WTC11 (cell line): ENCODE measurements at regions not wholly inside any gene's neighbourhood (a gene's known extent, or its start where the extent isn't known, plus 50 kb on each side); places are given as distances from the start of the nearest gene placed in this dataset.

Experiments used
- ATAC-seq: fragments of 200-7000 bp; cut with Tn5 transposase; 2 replicates; pipeline ENCODE4 v1.10.0; 2021; ENCODE audit warnings: mild to moderate bottlenecking, moderate library complexity
- CTCF ChIA-PET: fragments of 300-600 bp; sonication (Branson Sonifier 250); formaldehyde crosslinking; loops from one replicate; lab custom pipeline; 2021; ENCODE audit warnings: antibody characterized with exemption; lab: Charles Lee
- POLR2A ChIA-PET: fragments of 350-600 bp; sonication (Branson Sonifier 250); formaldehyde crosslinking; loops from one replicate; lab custom pipeline; 2021; ENCODE audit warnings: antibody characterized with exemption; lab: Charles Lee
- DNase-seq: peaks from one replicate; pipeline ENCODE4 v3.0.0; 2021; ENCODE audit warnings: low spot score
- H3K27ac Mint-ChIP-seq: 2 replicates; pipeline ENCODE4 v1.8.0; 2021; ENCODE audit warnings: mixed read lengths
- H3K27me3 Mint-ChIP-seq: 2 replicates; pipeline ENCODE4 v1.8.0; 2021; ENCODE audit warnings: low read depth, mild to moderate bottlenecking, moderate library complexity, mixed read lengths
- H3K36me3 Mint-ChIP-seq: 2 replicates; pipeline ENCODE4 v1.8.0; 2021; ENCODE audit warnings: mixed read lengths
- H3K4me1 Mint-ChIP-seq: 2 replicates; pipeline ENCODE4 v1.8.0; 2022; ENCODE audit warnings: mixed read lengths
- H3K4me3 Mint-ChIP-seq: 2 replicates; pipeline ENCODE4 v1.8.0; 2021; ENCODE audit warnings: mild to moderate bottlenecking, moderate library complexity, mixed read lengths
- H3K9me3 Mint-ChIP-seq: 2 replicates; pipeline ENCODE4 v1.8.0; 2021; ENCODE audit warnings: mixed read lengths
- ATF1 ChIP-seq: sonication (generic); formaldehyde crosslinking; IDR thresholded peaks from 2 replicates; pipeline ENCODE4 v1.8.1; 2023; ENCODE audit warnings: mild to moderate bottlenecking, moderate library complexity, missing genetic modification reagents
- CREB1 ChIP-seq: sonication (generic); formaldehyde crosslinking; IDR thresholded peaks from 2 replicates; pipeline ENCODE4 v1.8.0; 2023; ENCODE audit warnings: mild to moderate bottlenecking, missing genetic modification reagents
- ELF4 ChIP-seq: sonication (generic); formaldehyde crosslinking; IDR thresholded peaks from 2 replicates; pipeline ENCODE4 v1.8.1; 2022; ENCODE audit warnings: low read depth, mild to moderate bottlenecking, moderate library complexity, missing genetic modification reagents
- FOXK1 ChIP-seq: sonication (generic); formaldehyde crosslinking; IDR thresholded peaks from 2 replicates; pipeline ENCODE4 v1.8.0; 2022; ENCODE audit warnings: mild to moderate bottlenecking, moderate library complexity, missing genetic modification reagents
- FOXP1 ChIP-seq: sonication (generic); formaldehyde crosslinking; IDR thresholded peaks from 2 replicates; pipeline ENCODE4 v1.8.0; 2022; ENCODE audit warnings: missing genetic modification reagents, mild to moderate bottlenecking, moderate library complexity, borderline replicate concordance
- GRHL2 ChIP-seq: fragments of 250-450 bp; sonication (Bioruptor Pico); IDR thresholded peaks from 2 replicates; pipeline ENCODE4 v1.8.0; 2022; ENCODE audit warnings: mild to moderate bottlenecking, moderate library complexity; ENCODE audit not compliant: insufficient replicate concordance, severe bottlenecking
- HMGA2 ChIP-seq: fragments of 250-450 bp; sonication (Bioruptor Pico); IDR thresholded peaks from 2 replicates; pipeline ENCODE4 v1.4.0; 2021; ENCODE audit warnings: mild to moderate bottlenecking, moderate library complexity
- JUN ChIP-seq: sonication (generic); formaldehyde crosslinking; IDR thresholded peaks from 2 replicates; pipeline ENCODE4 v1.8.0; 2023; ENCODE audit warnings: mild to moderate bottlenecking, missing genetic modification reagents
- PRRX2 ChIP-seq: fragments of 250-450 bp; sonication (Bioruptor Pico); IDR thresholded peaks from 2 replicates; pipeline ENCODE4 v1.8.0; 2021; ENCODE audit warnings: mild to moderate bottlenecking
- RORB ChIP-seq: fragments of 250-450 bp; sonication (Bioruptor Pico); IDR thresholded peaks from 2 replicates; pipeline ENCODE4 v1.9.0; 2021; ENCODE audit warnings: mild to moderate bottlenecking
- SMAD3 ChIP-seq: sonication (generic); formaldehyde crosslinking; IDR thresholded peaks from 2 replicates; pipeline ENCODE4 v1.8.0; 2022; ENCODE audit warnings: missing genetic modification reagents, mild to moderate bottlenecking, borderline replicate concordance
- SOX15 ChIP-seq: fragments of 250-450 bp; sonication (Bioruptor Pico); IDR thresholded peaks from 2 replicates; pipeline ENCODE4 v1.9.0; 2021; ENCODE audit warnings: mild to moderate bottlenecking
- ZNF219 ChIP-seq: sonication (generic); formaldehyde crosslinking; IDR thresholded peaks from 2 replicates; pipeline ENCODE4 v1.8.0; 2023; ENCODE audit warnings: missing genetic modification reagents, mild to moderate bottlenecking, borderline replicate concordance
- ZNF232 ChIP-seq: sonication (generic); formaldehyde crosslinking; IDR thresholded peaks from 2 replicates; pipeline ENCODE4 v1.8.0; 2022; ENCODE audit warnings: mild to moderate bottlenecking, missing genetic modification reagents
- ZNF416 ChIP-seq: fragments of 250-450 bp; sonication (Bioruptor Pico); IDR thresholded peaks from 2 replicates; pipeline ENCODE4 v1.9.0; 2021; ENCODE audit warnings: mild to moderate bottlenecking, inconsistent platforms
- TF ChIP-seq, protein P1 (sequence below): sonication (generic); formaldehyde crosslinking; IDR thresholded peaks from 2 replicates; pipeline ENCODE4 v1.8.0; 2022; ENCODE audit warnings: mild to moderate bottlenecking, missing genetic modification reagents
- TF ChIP-seq, protein P2 (sequence below): fragments of 250-450 bp; sonication (Bioruptor Pico); IDR thresholded peaks from 2 replicates; pipeline ENCODE4 v1.9.0; 2021; ENCODE audit warnings: mild to moderate bottlenecking
- TF ChIP-seq, protein P3 (sequence below): fragments of 250-450 bp; sonication (Bioruptor Pico); IDR thresholded peaks from 2 replicates; pipeline ENCODE4 v1.9.0; 2021; ENCODE audit warnings: mild to moderate bottlenecking
- TF ChIP-seq, protein P4 (sequence below): sonication (generic); formaldehyde crosslinking; IDR thresholded peaks from 2 replicates; pipeline ENCODE4 v1.8.1; 2023; ENCODE audit warnings: mild to moderate bottlenecking, missing genetic modification reagents
- TF ChIP-seq, protein P5 (sequence below): sonication (generic); formaldehyde crosslinking; IDR thresholded peaks from 2 replicates; pipeline ENCODE4 v1.8.0; 2022; ENCODE audit warnings: missing genetic modification reagents

DNA sequence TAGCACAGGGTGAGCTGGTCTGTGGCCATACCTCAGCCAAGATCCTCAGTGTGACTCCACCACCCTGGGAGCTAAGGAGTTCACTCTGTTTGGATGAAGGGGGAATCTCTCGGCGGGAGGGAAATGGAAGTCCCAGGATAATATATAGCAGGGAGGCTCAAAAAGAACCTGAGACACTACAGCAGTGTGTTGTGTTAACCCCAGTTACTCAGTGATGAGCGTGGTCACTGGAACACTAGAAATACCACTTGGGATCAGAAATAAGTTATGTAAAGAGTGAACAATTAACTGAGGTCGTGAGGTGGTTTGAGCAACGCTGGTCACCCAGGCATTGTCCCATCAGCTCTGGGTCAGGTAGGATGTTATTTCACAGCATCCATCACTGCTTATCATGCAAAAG is 59.3 kb upstream of the ADAMTS16 start (continued):
- TF ChIP-seq, protein P1, sequence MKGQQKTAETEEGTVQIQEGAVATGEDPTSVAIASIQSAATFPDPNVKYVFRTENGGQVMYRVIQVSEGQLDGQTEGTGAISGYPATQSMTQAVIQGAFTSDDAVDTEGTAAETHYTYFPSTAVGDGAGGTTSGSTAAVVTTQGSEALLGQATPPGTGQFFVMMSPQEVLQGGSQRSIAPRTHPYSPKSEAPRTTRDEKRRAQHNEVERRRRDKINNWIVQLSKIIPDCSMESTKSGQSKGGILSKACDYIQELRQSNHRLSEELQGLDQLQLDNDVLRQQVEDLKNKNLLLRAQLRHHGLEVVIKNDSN (CRISPR knock-in tag), result no peak
- TF ChIP-seq, protein P2, sequence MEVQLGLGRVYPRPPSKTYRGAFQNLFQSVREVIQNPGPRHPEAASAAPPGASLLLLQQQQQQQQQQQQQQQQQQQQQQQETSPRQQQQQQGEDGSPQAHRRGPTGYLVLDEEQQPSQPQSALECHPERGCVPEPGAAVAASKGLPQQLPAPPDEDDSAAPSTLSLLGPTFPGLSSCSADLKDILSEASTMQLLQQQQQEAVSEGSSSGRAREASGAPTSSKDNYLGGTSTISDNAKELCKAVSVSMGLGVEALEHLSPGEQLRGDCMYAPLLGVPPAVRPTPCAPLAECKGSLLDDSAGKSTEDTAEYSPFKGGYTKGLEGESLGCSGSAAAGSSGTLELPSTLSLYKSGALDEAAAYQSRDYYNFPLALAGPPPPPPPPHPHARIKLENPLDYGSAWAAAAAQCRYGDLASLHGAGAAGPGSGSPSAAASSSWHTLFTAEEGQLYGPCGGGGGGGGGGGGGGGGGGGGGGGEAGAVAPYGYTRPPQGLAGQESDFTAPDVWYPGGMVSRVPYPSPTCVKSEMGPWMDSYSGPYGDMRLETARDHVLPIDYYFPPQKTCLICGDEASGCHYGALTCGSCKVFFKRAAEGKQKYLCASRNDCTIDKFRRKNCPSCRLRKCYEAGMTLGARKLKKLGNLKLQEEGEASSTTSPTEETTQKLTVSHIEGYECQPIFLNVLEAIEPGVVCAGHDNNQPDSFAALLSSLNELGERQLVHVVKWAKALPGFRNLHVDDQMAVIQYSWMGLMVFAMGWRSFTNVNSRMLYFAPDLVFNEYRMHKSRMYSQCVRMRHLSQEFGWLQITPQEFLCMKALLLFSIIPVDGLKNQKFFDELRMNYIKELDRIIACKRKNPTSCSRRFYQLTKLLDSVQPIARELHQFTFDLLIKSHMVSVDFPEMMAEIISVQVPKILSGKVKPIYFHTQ (CRISPR knock-in tag), result no peak
- TF ChIP-seq CREB1 (CRISPR knock-in tag), result no peak
- no peak for TF ChIP-seq JUN (CRISPR knock-in tag)
- no peak for TF ChIP-seq ELF4 (CRISPR knock-in tag)
- no peak for TF ChIP-seq ATF1 (CRISPR knock-in tag)
- TF ChIP-seq GRHL2, result no peak
- TF ChIP-seq PRRX2 (CRISPR knock-in tag), result no peak
- TF ChIP-seq RORB (CRISPR knock-in tag), result no peak
- no peak for TF ChIP-seq ZNF219
- TF ChIP-seq FOXK1 (CRISPR knock-in tag), result no peak
- TF ChIP-seq, protein P3, sequence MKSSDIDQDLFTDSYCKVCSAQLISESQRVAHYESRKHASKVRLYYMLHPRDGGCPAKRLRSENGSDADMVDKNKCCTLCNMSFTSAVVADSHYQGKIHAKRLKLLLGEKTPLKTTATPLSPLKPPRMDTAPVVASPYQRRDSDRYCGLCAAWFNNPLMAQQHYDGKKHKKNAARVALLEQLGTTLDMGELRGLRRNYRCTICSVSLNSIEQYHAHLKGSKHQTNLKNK, result no peak
- TF ChIP-seq, protein P4, sequence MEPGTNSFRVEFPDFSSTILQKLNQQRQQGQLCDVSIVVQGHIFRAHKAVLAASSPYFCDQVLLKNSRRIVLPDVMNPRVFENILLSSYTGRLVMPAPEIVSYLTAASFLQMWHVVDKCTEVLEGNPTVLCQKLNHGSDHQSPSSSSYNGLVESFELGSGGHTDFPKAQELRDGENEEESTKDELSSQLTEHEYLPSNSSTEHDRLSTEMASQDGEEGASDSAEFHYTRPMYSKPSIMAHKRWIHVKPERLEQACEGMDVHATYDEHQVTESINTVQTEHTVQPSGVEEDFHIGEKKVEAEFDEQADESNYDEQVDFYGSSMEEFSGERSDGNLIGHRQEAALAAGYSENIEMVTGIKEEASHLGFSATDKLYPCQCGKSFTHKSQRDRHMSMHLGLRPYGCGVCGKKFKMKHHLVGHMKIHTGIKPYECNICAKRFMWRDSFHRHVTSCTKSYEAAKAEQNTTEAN (CRISPR knock-in tag), result no peak

DNA sequence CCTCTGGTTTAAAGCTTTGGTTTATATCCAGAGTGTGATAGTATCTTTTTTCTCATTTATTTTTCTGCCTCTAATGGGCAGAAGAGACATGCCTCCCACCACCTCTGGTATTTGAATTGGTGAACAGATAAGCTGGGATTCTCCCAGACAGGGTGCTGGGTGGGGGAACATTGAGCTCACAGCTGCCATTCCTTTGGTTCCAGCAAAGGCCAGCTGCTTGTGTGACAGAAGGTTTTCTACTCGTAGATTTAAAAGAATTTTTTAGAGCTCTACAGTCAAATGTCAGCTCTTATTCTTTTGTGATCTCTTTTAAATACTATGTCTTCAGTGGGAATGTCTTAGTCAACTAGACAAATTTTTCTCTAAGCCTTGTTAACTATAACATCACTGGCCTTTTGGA is 54.7 kb upstream of the ADAMTS16 start:
- CTCF ChIA-PET, result interaction anchor here (0.9 kb wide), 1 partner anchor 19 kb away, joined by 3 read pairs; no protein-coding TSS in a partner anchor
- TF ChIP-seq SMAD3 (CRISPR knock-in tag), result no peak
- TF ChIP-seq, protein P2 (CRISPR knock-in tag), result no peak
- no peak for TF ChIP-seq FOXP1 (CRISPR knock-in tag)
- no peak for TF ChIP-seq SOX15 (CRISPR knock-in tag)
- no peak for TF ChIP-seq FOXK1 (CRISPR knock-in tag)
- TF ChIP-seq, protein P5, sequence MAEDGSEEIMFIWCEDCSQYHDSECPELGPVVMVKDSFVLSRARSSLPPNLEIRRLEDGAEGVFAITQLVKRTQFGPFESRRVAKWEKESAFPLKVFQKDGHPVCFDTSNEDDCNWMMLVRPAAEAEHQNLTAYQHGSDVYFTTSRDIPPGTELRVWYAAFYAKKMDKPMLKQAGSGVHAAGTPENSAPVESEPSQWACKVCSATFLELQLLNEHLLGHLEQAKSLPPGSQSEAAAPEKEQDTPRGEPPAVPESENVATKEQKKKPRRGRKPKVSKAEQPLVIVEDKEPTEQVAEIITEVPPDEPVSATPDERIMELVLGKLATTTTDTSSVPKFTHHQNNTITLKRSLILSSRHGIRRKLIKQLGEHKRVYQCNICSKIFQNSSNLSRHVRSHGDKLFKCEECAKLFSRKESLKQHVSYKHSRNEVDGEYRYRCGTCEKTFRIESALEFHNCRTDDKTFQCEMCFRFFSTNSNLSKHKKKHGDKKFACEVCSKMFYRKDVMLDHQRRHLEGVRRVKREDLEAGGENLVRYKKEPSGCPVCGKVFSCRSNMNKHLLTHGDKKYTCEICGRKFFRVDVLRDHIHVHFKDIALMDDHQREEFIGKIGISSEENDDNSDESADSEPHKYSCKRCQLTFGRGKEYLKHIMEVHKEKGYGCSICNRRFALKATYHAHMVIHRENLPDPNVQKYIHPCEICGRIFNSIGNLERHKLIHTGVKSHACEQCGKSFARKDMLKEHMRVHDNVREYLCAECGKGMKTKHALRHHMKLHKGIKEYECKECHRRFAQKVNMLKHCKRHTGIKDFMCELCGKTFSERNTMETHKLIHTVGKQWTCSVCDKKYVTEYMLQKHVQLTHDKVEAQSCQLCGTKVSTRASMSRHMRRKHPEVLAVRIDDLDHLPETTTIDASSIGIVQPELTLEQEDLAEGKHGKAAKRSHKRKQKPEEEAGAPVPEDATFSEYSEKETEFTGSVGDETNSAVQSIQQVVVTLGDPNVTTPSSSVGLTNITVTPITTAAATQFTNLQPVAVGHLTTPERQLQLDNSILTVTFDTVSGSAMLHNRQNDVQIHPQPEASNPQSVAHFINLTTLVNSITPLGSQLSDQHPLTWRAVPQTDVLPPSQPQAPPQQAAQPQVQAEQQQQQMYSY (CRISPR knock-in tag), result no peak
- TF ChIP-seq HMGA2 (CRISPR knock-in tag), result no peak
- TF ChIP-seq ZNF219, result no peak
- no peak for TF ChIP-seq ZNF232
- no peak for TF ChIP-seq ZNF416 (CRISPR knock-in tag)

More for the DNA sequence above, 54.7 kb upstream of the ADAMTS16 start:
- POLR2A ChIA-PET, result no interaction called here
- no peak for ATAC-seq
- Mint-ChIP-seq H3K9me3 (peaks cover 22% of the 10 kb centered on the region), H3K4me1 (peaks cover 55% of the 10 kb centered on the region), H3K27me3 (peaks cover 26% of the 10 kb centered on the region), H3K27ac (no peak overlapping the region), H3K36me3 (peaks cover 16% of the 10 kb centered on the region), H3K4me3 (no peak overlapping the region)
- no peak for DNase-seq
